HL-60 (cell line): ENCODE measurements at regions not wholly inside any gene's neighbourhood (a gene's known extent, or its start where the extent isn't known, plus 50 kb on each side); places are given as distances from the start of the nearest gene placed in this dataset.

Experiments
- DNase-seq, 2 experiments: peaks; one replicate each; pipeline ENCODE4 v3.0.0-alpha.2; 2010 to 2020; ENCODE audit warnings: low read depth in 1 of 2, low spot score in 1 of 2
- H3K27ac ChIP-seq: fragments of 250-450 bp; sonication (Bioruptor Pico); replicated peaks from 2 replicates; pipeline ENCODE4 v1.5.1; 2020; ENCODE audit warnings: mild to moderate bottlenecking, moderate library complexity
- H3K27me3 ChIP-seq: fragments of 250-450 bp; sonication (Bioruptor Pico); 2 replicates; pipeline ENCODE4 v1.5.1; 2021; ENCODE audit warnings: mild to moderate bottlenecking, moderate library complexity; ENCODE audit not compliant: insufficient read depth, poor library complexity, severe bottlenecking
- H3K4me3 ChIP-seq: replicated peaks from 2 replicates; pipeline ENCODE4 v1.5.1; 2011; ENCODE audit warnings: mild to moderate bottlenecking, control low read depth, low read length; ENCODE audit not compliant: insufficient read depth
- CTCF ChIP-seq: IDR thresholded peaks from one replicate; pipeline ENCODE4 v1.5.1; 2011; ENCODE audit warnings: low read length, control low read depth, inconsistent platforms; ENCODE audit not compliant: insufficient read depth
- GABPA ChIP-seq: IDR thresholded peaks from 2 replicates; pipeline ENCODE4 v1.6.1; 2012; ENCODE audit warnings: low read depth
- POLR2AphosphoS5 ChIP-seq: IDR thresholded peaks from 2 replicates; pipeline ENCODE4 v1.6.1; 2012; ENCODE audit warnings: low read depth
- REST ChIP-seq: IDR thresholded peaks from 2 replicates; pipeline ENCODE4 v1.6.1; 2012; ENCODE audit warnings: low read depth; ENCODE audit not compliant: insufficient replicate concordance
- SPI1 ChIP-seq: IDR thresholded peaks from 2 replicates; pipeline ENCODE4 v1.6.1; 2012; ENCODE audit warnings: low read depth, mild to moderate bottlenecking, borderline replicate concordance

- H3K27me3 ChIP-seq = no peaks in the 10 kb centered on the region
- DNase-seq = no peak
- no peak overlapping the region for H3K4me3 ChIP-seq
- no peak overlapping the region for H3K27ac ChIP-seq
- TF ChIP-seq CTCF = no peak
- no peak for TF ChIP-seq GABPA
- TF ChIP-seq POLR2AphosphoS5 = no peak
- no peak for TF ChIP-seq SPI1
- no peak for TF ChIP-seq REST
These were observed 919.0 kb downstream of the GALC start for GRCh38 chr14:87073880-87074570.

- Histone ChIP-seq H3K27ac (no peak overlapping the region), H3K27me3 (no peaks in the 10 kb centered on the region), H3K4me3 (no peak overlapping the region)
- DNase-seq = no peak
- no peak for TF ChIP-seq POLR2AphosphoS5
- no peak for TF ChIP-seq GABPA
- TF ChIP-seq REST = no peak
- no peak for TF ChIP-seq SPI1
- TF ChIP-seq CTCF = no peak
These were observed 925.4 kb downstream of the GALC start for GRCh38 chr14:87067591-87067990.

- no peak overlapping the region for H3K27ac ChIP-seq
- TF ChIP-seq CTCF (no peak), REST (no peak), GABPA (no peak), SPI1 (no peak), POLR2AphosphoS5 (no peak)
- no peak for DNase-seq
- H3K27me3 ChIP-seq = no peaks in the 10 kb centered on the region
- no peak overlapping the region for H3K4me3 ChIP-seq
These were observed 925.9 kb downstream of the GALC start for GRCh38 chr14:87067061-87067460.
